Astrocyte (in vitro differentiated cells and primary cell): ENCODE measurements at regions not wholly inside any gene's neighbourhood (a gene's known extent, or its start where the extent isn't known, plus 50 kb on each side); places are given as distances from the start of the nearest gene placed in this dataset.

Experiments
- DNase-seq: peaks from one replicate; pipeline ENCODE4 v3.0.0-alpha.2; 2010; ENCODE audit warnings: low read depth
- FAIRE-seq: peaks from 2 replicates; lab custom pipeline; 2011; peaks lifted over from hg19 to GRCh38; lab: Jason Lieb, UNC
- H2AFZ ChIP-seq: 2 replicates; pipeline ENCODE4 v1.6.0; 2012; ENCODE audit warnings: low read depth, low read length, inconsistent platforms
- H3K27ac ChIP-seq: 2 replicates; pipeline ENCODE4 v1.5.1; 2011; ENCODE audit warnings: low read depth, low read length, inconsistent platforms
- H3K27me3 ChIP-seq: 2 replicates; pipeline ENCODE4 v1.6.0; 2011; ENCODE audit warnings: low read length, inconsistent platforms; ENCODE audit not compliant: insufficient read depth
- H3K36me3 ChIP-seq: 2 replicates; pipeline ENCODE4 v1.5.1; 2011; ENCODE audit warnings: low read length, inconsistent platforms; ENCODE audit not compliant: insufficient read depth
- H3K4me1 ChIP-seq: 2 replicates; pipeline ENCODE4 v1.5.1; 2011; ENCODE audit warnings: low read length, inconsistent platforms; ENCODE audit not compliant: insufficient read depth
- H3K4me2 ChIP-seq: 2 replicates; pipeline ENCODE4 v1.6.0; 2012; ENCODE audit warnings: low read length, inconsistent platforms
- H3K4me3 ChIP-seq: 2 replicates; pipeline ENCODE4 v1.5.1; 2011; ENCODE audit warnings: low read depth, mild to moderate bottlenecking, low read length, inconsistent platforms; ENCODE audit not compliant: insufficient read depth
- H3K79me2 ChIP-seq: 2 replicates; pipeline ENCODE4 v1.6.0; 2012; ENCODE audit warnings: mild to moderate bottlenecking, low read length, inconsistent platforms; ENCODE audit not compliant: insufficient read depth
- H3K9ac ChIP-seq: 2 replicates; pipeline ENCODE4 v1.6.0; 2012; ENCODE audit warnings: mild to moderate bottlenecking, low read length, inconsistent platforms
- H3K9me3 ChIP-seq: 2 replicates; pipeline ENCODE4 v1.5.1; 2012; ENCODE audit warnings: low read depth, mild to moderate bottlenecking, low read length, inconsistent platforms; ENCODE audit not compliant: insufficient read depth
- H4K20me1 ChIP-seq: 2 replicates; pipeline ENCODE4 v1.6.0; 2012; ENCODE audit warnings: low read length, inconsistent platforms; ENCODE audit not compliant: insufficient read depth
- H3K27ac Mint-ChIP-seq: one replicate; pipeline ENCODE4 v1.8.0; 2021; ENCODE audit warnings: mild to moderate bottlenecking, mixed read lengths; ENCODE audit not compliant: unreplicated experiment
- H3K27me3 Mint-ChIP-seq: one replicate; pipeline ENCODE4 v1.8.0; 2021; ENCODE audit warnings: low read depth, mixed read lengths; ENCODE audit not compliant: unreplicated experiment
- H3K36me3 Mint-ChIP-seq: one replicate; pipeline ENCODE4 v1.8.0; 2021; ENCODE audit warnings: low read depth, mixed read lengths; ENCODE audit not compliant: unreplicated experiment
- H3K4me1 Mint-ChIP-seq: one replicate; pipeline ENCODE4 v1.8.0; 2021; ENCODE audit warnings: low read depth, mixed read lengths; ENCODE audit not compliant: unreplicated experiment
- H3K4me3 Mint-ChIP-seq: one replicate; pipeline ENCODE4 v1.8.0; 2021; ENCODE audit warnings: mild to moderate bottlenecking, moderate library complexity, mixed read lengths; ENCODE audit not compliant: unreplicated experiment
- H3K9me3 Mint-ChIP-seq: one replicate; pipeline ENCODE4 v1.8.0; 2021; ENCODE audit warnings: mild to moderate bottlenecking, mixed read lengths; ENCODE audit not compliant: unreplicated experiment
- EZH2 ChIP-seq: IDR thresholded peaks from 2 replicates; pipeline ENCODE4 v1.6.1; 2012; ENCODE audit warnings: mild to moderate bottlenecking, low read length, inconsistent platforms; ENCODE audit not compliant: insufficient read depth
- TF ChIP-seq, protein P1 (sequence below): IDR thresholded peaks from 2 replicates; pipeline ENCODE4 v1.5.1; 2011; ENCODE audit warnings: low read depth, mild to moderate bottlenecking, inconsistent platforms, low read length, moderate library complexity; ENCODE audit not compliant: insufficient read depth

GRCh38 chr12:5348491-5348890 is 83.4 kb upstream of the NTF3 start:
- no peaks in the 10 kb centered on the region for H3K4me1 ChIP-seq
- Mint-ChIP-seq H3K9me3 (peaks cover 1% of the 10 kb centered on the region), H3K36me3 (no peaks in the 10 kb centered on the region), H3K4me3 (no peak overlapping the region), H3K4me1 (peaks cover 10% of the 10 kb centered on the region), H3K27ac (peak overlapping the region; percentile 54), H3K27me3 (peaks cover 3% of the 10 kb centered on the region)
- no peaks in the 10 kb centered on the region for H3K36me3 ChIP-seq
- no peak overlapping the region for H2AFZ ChIP-seq
- FAIRE-seq, result no peak
- H3K4me3 ChIP-seq, result no peak overlapping the region
- TF ChIP-seq, protein P1, sequence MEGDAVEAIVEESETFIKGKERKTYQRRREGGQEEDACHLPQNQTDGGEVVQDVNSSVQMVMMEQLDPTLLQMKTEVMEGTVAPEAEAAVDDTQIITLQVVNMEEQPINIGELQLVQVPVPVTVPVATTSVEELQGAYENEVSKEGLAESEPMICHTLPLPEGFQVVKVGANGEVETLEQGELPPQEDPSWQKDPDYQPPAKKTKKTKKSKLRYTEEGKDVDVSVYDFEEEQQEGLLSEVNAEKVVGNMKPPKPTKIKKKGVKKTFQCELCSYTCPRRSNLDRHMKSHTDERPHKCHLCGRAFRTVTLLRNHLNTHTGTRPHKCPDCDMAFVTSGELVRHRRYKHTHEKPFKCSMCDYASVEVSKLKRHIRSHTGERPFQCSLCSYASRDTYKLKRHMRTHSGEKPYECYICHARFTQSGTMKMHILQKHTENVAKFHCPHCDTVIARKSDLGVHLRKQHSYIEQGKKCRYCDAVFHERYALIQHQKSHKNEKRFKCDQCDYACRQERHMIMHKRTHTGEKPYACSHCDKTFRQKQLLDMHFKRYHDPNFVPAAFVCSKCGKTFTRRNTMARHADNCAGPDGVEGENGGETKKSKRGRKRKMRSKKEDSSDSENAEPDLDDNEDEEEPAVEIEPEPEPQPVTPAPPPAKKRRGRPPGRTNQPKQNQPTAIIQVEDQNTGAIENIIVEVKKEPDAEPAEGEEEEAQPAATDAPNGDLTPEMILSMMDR, result no peak
- TF ChIP-seq EZH2, result no peak
- DNase-seq, result no peak
- no peaks in the 10 kb centered on the region for H3K27me3 ChIP-seq
- no peaks in the 10 kb centered on the region for H3K79me2 ChIP-seq
- no peak overlapping the region for H3K4me2 ChIP-seq
- H4K20me1 ChIP-seq, result no peaks in the 10 kb centered on the region
- no peaks in the 10 kb centered on the region for H3K9me3 ChIP-seq
- no peak overlapping the region for H3K9ac ChIP-seq
- H3K27ac ChIP-seq, result no peak overlapping the region

DNA sequence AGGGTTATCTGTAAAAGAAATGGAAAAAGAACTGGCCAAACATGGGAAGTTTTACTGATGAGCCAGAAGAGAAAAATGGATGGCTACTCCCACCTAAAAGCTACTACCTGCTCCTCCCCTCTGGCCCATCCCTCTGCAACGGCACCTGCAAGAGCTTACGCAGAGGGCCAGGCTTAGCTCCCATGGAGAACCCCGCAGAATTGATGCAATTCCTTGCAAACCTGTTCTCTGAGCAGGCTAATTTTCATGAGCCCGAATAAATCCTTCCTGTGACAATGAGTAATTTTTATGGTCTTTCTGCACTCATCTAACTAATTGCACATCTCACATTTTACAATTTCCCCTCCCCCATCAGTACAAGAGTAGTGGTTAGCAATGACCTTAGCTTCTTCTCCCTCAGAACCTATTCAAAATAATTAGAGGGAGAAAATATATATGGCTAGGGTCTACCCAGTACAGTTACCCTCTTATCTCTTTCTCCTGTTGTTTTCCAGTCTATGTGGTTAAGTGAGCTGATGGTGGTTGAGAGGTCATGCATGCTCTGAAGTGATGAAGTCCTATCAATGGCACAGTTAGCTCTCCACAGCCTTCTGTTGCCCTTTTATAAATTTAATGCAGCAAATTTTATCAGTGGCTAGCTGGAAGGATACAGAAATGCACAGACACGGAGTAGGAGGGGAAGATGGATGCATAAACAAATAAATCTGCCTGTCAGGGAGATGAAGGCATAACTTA is 67.7 kb upstream of the NTF3 start:
- FAIRE-seq (no peak), DNase-seq (no peak)
- Histone ChIP-seq H3K4me1 (no peaks in the 10 kb centered on the region), H3K79me2 (no peaks in the 10 kb centered on the region), H3K4me3 (no peak overlapping the region), H3K4me2 (no peak overlapping the region), H3K27ac (no peak overlapping the region), H2AFZ (no peak overlapping the region), H3K27me3 (no peaks in the 10 kb centered on the region), H4K20me1 (no peaks in the 10 kb centered on the region), H3K9me3 (no peaks in the 10 kb centered on the region), H3K9ac (no peak overlapping the region), H3K36me3 (no peaks in the 10 kb centered on the region)
- no peaks in the 10 kb centered on the region for H3K4me1 Mint-ChIP-seq
- peaks cover 21% of the 10 kb centered on the region for H3K27me3 Mint-ChIP-seq
- H3K4me3 Mint-ChIP-seq, result no peak overlapping the region
- peaks cover under 1% of the 10 kb centered on the region for H3K36me3 Mint-ChIP-seq
- no peak for TF ChIP-seq EZH2
- TF ChIP-seq, protein P1, result no peak
- H3K27ac Mint-ChIP-seq, result no peak overlapping the region
- H3K9me3 Mint-ChIP-seq, result no peaks in the 10 kb centered on the region

DNA sequence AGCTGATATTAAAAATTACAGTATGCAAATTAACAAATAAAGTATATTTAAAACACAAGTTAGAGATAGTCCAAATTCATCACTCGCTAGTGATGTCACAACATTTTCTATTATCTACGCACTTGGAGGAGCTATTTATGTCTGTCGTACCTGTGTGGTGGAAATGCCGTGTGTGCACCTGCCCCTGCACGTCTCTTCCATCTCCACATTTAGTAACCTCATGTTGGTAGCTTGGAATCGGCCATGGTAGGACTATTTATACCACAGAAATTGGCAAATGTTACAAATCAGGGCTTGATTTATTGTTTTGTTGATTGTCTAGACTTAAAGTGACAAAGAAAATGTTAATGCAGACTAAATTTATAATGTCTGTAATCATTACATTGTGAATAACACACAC is 62.6 kb upstream of the NTF3 start:
- Histone ChIP-seq H3K4me2 (no peak overlapping the region), H3K27me3 (no peaks in the 10 kb centered on the region), H3K9ac (no peak overlapping the region), H3K4me3 (no peak overlapping the region), H3K4me1 (no peaks in the 10 kb centered on the region), H3K79me2 (no peaks in the 10 kb centered on the region), H3K27ac (no peak overlapping the region), H3K36me3 (no peaks in the 10 kb centered on the region), H4K20me1 (no peaks in the 10 kb centered on the region), H2AFZ (no peak overlapping the region), H3K9me3 (peaks cover 2% of the 10 kb centered on the region)
- FAIRE-seq (no peak), DNase-seq (no peak)
- no peak for TF ChIP-seq EZH2
- TF ChIP-seq, protein P1, result no peak
- no peaks in the 10 kb centered on the region for H3K36me3 Mint-ChIP-seq
- no peak overlapping the region for H3K4me3 Mint-ChIP-seq
- H3K9me3 Mint-ChIP-seq, result no peaks in the 10 kb centered on the region
- H3K27ac Mint-ChIP-seq, result no peak overlapping the region
- H3K4me1 Mint-ChIP-seq, result peaks cover 4% of the 10 kb centered on the region
- H3K27me3 Mint-ChIP-seq, result peaks cover 13% of the 10 kb centered on the region
